Muscle layer of duodenum (tissue), 2 donors: ENCODE measurements at regions not wholly inside any gene's neighbourhood (a gene's known extent, or its start where the extent isn't known, plus 50 kb on each side); places are given as distances from the start of the nearest gene placed in this dataset.
A peak's percentile ranks its signal among the peaks of the same experiment; 100 is the strongest.
"Not testable (repeated sequence)": the region's sequence is repeated elsewhere in the genome, so short reads cannot be mapped to it uniquely, and the experiment has no call there.

Source experiments
- H3K27ac ChIP-seq: one replicate; pipeline ENCODE4 v1.7.0; 2013; ENCODE audit warnings: mild to moderate bottlenecking, low read length
- H3K27me3 ChIP-seq: one replicate; pipeline ENCODE4 v1.7.0; 2013; ENCODE audit warnings: low read depth, mild to moderate bottlenecking, control low read depth, low read length
- H3K36me3 ChIP-seq, 2 donors: one replicate each; pipeline ENCODE4 v1.7.0; 2013; ENCODE audit warnings: low read length in 2 of 2, control low read depth in 1 of 2, mild to moderate bottlenecking in 1 of 2; ENCODE audit not compliant: insufficient read depth in 2 of 2, control insufficient read depth in 1 of 2
- H3K4me1 ChIP-seq, 2 donors: one replicate each; pipeline ENCODE4 v1.7.0; 2013; ENCODE audit warnings: low read length in 2 of 2, mild to moderate bottlenecking in 2 of 2, control low read depth in 1 of 2, moderate library complexity in 1 of 2; ENCODE audit not compliant: insufficient read depth in 2 of 2, control insufficient read depth in 1 of 2
- H3K4me3 ChIP-seq, 2 donors: one replicate each; pipeline ENCODE4 v1.7.0; 2013; ENCODE audit warnings: low read length in 2 of 2, low read depth in 1 of 2, mild to moderate bottlenecking in 1 of 2
- H3K9me3 ChIP-seq, 2 donors: one replicate each; pipeline ENCODE4 v1.7.0; 2013; ENCODE audit warnings: low read length in 2 of 2, control low read depth in 1 of 2, mild to moderate bottlenecking in 1 of 2; ENCODE audit not compliant: control insufficient read depth in 1 of 2
- donor health status: healthy.

DNA sequence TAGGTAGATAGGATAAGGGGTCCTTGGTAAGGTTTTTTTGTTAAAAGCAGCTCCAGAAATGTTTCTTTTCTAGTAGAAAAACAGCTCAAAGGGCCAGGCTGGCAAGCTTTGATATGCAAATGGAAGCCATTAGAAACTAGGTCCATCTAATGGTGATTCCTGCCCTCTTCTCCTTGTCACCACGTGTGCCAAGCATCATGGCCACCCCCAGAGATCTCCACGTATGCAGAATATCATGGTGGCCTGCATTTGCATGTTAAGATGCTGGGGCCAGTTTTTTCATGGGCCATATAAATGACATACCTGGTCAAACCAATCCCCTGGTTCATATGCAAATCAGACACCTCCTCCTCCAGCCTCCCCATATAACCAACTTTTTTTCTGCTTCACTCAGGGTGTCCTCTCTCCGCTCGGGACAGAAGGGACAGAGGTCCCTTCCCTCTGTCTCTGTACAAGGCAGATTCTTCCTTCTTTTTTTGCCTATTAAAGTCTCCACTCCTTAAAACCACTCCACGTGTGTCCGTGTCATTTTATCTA lies 1335.9 kb downstream of the UQCRFS1 start:
- H3K4me3 ChIP-seq = no peak overlapping the region
- H3K27me3 ChIP-seq = no peaks in the 10 kb centered on the region
- H3K9me3 ChIP-seq = peaks cover 0 to 3% of the 10 kb centered on the region in 2 donors
- H3K36me3 ChIP-seq = no peaks in the 10 kb centered on the region
- no peaks in the 10 kb centered on the region for H3K4me1 ChIP-seq
- H3K27ac ChIP-seq = no peak overlapping the region

DNA sequence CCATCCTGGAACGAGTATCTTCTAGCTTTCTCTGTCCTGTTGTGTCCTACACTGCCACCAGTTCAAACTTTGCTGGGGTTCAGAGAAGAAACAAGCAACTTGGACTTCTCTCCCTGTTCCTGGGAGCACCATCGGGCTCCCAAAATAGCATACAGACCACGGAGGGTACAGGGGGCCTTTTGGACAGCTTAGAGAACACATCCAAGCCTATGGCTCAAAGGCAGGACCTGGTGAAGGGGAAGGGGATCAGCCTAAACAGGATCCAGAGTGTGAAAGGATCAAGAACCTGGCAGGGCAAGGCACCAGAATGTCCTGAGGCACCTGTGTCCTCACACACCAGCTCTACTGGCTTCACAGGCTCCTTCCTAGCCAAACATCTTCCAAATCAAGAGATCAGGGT lies 1336.5 kb downstream of the UQCRFS1 start:
- H3K27me3 ChIP-seq = no peaks in the 10 kb centered on the region
- no peaks in the 10 kb centered on the region for H3K36me3 ChIP-seq
- peaks cover 0 to 3% of the 10 kb centered on the region in 2 donors for H3K9me3 ChIP-seq
- H3K4me1 ChIP-seq = no peaks in the 10 kb centered on the region
- no peak overlapping the region for H3K27ac ChIP-seq
- H3K4me3 ChIP-seq = no peak overlapping the region

GRCh38 chr19:27872370-27872769 lies 1340.6 kb downstream of the UQCRFS1 start:
- no peaks in the 10 kb centered on the region for H3K36me3 ChIP-seq
- H3K27me3 ChIP-seq = no peaks in the 10 kb centered on the region
- H3K9me3 ChIP-seq = peaks cover 0 to 3% of the 10 kb centered on the region in 2 donors

DNA sequence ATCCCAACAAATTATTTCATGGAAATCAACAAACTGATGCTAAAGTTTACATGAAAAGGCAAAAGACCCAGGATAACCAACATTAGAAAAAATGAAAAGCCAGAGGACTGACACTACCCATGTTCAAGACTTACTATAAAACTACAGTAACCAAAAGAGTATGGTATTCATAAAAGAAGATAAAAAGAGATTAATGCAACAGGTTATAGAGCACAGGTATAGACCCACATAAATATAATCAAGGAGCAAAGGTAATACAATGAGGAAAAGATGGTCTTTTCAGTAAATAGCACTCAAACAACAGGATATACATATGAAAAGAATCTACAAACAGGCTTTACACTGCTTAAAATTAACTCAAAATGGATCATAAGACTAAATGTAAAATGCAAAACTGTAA lies 1342.7 kb downstream of the UQCRFS1 start:
- H3K27ac ChIP-seq = no peak overlapping the region
- H3K27me3 ChIP-seq = no peaks in the 10 kb centered on the region
- H3K9me3 ChIP-seq = peaks cover 0 to 9% of the 10 kb centered on the region in 2 donors
- H3K4me3 ChIP-seq = no peak overlapping the region
- H3K4me1 ChIP-seq = no peaks in the 10 kb centered on the region
- H3K36me3 ChIP-seq = no peaks in the 10 kb centered on the region

More at GRCh38 chr19:27872370-27872769, 1340.6 kb downstream of the UQCRFS1 start:
- H3K27ac ChIP-seq = no peak overlapping the region
- no peaks in the 10 kb centered on the region for H3K4me1 ChIP-seq
- no peak overlapping the region for H3K4me3 ChIP-seq

GRCh38 chr19:27868007-27868406 lies 1344.9 kb downstream of the UQCRFS1 start:
- Histone ChIP-seq H3K9me3 (peaks cover 0 to 6% of the 10 kb centered on the region in 2 donors), H3K4me3 (no peak overlapping the region), H3K36me3 (no peaks in the 10 kb centered on the region), H3K27ac (no peak overlapping the region), H3K4me1 (no peaks in the 10 kb centered on the region), H3K27me3 (no peaks in the 10 kb centered on the region)

DNA sequence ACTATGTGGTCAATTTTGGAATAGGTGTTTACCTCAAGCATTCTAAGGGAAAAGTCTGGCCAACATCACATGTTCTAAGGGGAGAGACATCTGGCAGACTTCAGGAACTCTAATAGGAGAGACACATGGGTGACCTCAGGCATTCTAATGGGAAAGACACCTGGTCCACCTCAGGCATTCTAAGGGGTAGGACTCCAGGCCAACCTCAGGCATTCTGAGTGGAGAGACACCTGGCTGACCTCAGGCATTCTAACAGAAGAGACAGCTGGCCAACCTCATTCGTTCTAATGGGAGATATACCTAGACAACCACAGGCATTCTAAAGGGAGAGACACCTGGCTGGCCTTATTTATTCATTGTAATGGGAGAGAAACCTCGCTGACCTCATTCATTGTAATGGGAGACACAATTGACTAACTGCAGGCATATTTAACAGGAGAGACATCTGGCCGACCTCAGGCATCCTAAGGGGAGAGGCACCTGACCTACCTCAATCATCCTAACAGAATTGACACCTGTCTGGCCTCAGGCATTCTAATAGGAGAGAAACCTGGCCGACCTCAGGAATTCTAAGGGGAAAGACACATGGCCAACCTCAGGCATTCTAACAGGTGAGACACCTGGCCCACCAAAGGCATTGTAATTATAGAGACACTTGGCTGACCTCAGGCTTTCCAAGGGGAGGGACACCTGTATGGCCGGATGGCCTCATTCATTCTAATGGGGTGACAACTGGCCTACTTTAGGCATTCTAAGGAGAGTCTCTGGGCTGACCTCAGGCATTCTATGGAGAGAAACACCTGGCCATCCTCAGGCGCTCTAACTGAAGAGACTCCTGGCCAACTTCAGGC lies 1346.8 kb downstream of the UQCRFS1 start:
- H3K27ac ChIP-seq = no peak overlapping the region
- peaks cover 8 to 15% of the 10 kb centered on the region in 2 donors for H3K9me3 ChIP-seq
- no peaks in the 10 kb centered on the region for H3K4me1 ChIP-seq
- H3K4me3 ChIP-seq = no peak overlapping the region
- no peaks in the 10 kb centered on the region for H3K27me3 ChIP-seq
- H3K36me3 ChIP-seq = no peaks in the 10 kb centered on the region

DNA sequence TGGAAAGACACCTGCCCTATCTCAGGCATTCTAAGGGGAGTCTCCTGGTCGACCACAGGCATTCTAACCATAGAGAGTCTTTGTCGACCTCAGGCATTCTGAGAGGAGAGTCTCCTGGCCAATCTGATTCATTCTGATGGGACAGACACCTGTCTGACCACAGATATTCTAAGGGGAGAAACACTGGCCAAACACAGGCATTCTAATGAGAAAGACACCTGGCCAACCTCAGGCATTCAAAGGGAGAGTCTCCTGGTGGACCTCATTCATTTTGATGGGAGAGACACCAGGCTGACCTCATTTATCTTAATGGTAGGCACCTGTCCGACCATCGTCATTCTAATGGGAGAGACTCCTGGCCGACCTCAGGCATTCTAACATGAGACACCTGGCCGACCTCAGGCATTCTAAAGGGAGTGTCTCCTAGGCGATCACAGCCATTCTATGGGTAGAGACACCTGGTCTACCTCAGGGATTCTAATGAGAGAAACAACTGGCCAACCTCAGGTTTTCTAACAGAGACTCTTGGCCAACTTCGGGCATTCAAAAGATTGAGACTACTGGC lies 1351.5 kb downstream of the UQCRFS1 start:
- Histone ChIP-seq H3K36me3 (no peaks in the 10 kb centered on the region), H3K27ac (no peak overlapping the region), H3K4me1 (no peaks in the 10 kb centered on the region), H3K9me3 (peaks cover 18 to 53% of the 10 kb centered on the region in 2 donors), H3K27me3 (no peaks in the 10 kb centered on the region), H3K4me3 (peak overlapping the region in 1 of 2 donors; percentile 0)

DNA sequence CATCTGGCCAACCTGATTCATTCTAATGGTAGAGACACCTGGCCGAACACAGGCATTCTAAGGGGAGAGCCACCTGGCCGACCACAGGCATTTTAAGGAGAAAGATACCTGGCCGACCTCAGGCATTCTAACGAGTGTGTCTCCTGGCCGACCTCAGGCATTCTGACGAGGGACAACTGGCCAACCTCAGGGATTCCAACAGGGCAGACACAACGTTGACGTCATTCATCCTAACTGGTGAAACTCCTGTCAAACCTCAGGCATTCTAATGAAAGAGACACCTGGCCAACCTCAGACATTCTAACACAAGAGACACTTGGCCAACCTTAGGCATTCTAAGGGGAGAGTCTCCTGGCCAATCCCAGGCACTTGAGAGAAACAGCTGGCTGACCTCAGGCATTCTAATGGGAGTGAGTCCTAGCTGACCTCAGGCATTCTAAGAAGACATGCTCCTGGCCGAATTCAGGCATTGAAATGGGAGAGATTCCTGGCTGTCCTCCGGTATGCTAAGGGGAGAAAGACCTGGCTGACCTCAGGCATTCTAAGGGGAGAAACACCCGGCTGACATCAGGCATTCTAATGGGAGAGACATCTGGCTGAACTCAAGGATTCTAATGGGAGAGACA lies 1352.5 kb downstream of the UQCRFS1 start:
- Histone ChIP-seq H3K9me3 (peaks cover 18 to 53% of the 10 kb centered on the region in 2 donors), H3K4me3 (peak overlapping the region in 1 of 2 donors; percentile 0), H3K27me3 (no peaks in the 10 kb centered on the region), H3K36me3 (no peaks in the 10 kb centered on the region), H3K27ac (no peak overlapping the region), H3K4me1 (no peaks in the 10 kb centered on the region)

- peak overlapping the region in 1 of 2 donors; percentile 0 for H3K4me3 ChIP-seq
- H3K27me3 ChIP-seq = no peaks in the 10 kb centered on the region
- peaks cover 18 to 53% of the 10 kb centered on the region in 2 donors for H3K9me3 ChIP-seq
- no peaks in the 10 kb centered on the region for H3K36me3 ChIP-seq
- no peaks in the 10 kb centered on the region for H3K4me1 ChIP-seq
- no peak overlapping the region for H3K27ac ChIP-seq
These were observed 1353.3 kb downstream of the UQCRFS1 start for GRCh38 chr19:27859689-27860088.

DNA sequence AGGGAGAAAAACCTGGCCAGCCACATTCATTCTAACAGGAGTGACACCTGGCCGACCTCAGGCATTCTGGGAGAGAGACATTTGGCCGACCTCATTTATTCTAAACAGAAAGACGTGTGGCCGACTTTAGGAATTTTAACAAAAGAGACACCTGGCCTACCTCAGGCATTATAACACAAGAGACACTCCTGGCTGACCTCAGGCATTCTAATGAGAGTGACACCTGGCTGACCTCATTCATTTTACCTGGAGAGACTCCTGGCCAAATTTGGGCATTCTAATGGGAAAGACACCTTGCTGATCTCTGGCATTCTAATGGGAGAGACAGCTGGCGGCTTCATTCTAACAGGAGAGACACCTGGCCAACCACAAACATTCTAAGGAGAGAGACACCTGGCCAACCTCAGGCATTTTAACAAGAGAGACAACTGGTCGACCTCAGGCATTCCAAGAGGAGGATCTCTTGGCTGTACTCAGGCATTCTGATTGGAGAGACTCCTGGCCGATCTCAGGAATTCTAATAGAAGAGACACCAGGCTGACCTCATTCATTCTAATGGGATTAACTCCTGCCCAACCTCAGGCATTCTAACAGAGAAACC lies 1353.9 kb downstream of the UQCRFS1 start:
- no peak overlapping the region for H3K27ac ChIP-seq
- H3K9me3 ChIP-seq = peaks cover 18 to 53% of the 10 kb centered on the region in 2 donors
- no peaks in the 10 kb centered on the region for H3K4me1 ChIP-seq
- H3K4me3 ChIP-seq = peak overlapping the region in 1 of 2 donors; percentile 0
- no peaks in the 10 kb centered on the region for H3K36me3 ChIP-seq
- no peaks in the 10 kb centered on the region for H3K27me3 ChIP-seq

GRCh38 chr19:27852931-27853330 lies 1360.0 kb downstream of the UQCRFS1 start:
- H3K27ac ChIP-seq, H3K4me1 ChIP-seq, H3K36me3 ChIP-seq, H3K27me3 ChIP-seq: not testable (repeated sequence)
- peaks cover 0 to 65% of the 10 kb centered on the region in 2 donors for H3K9me3 ChIP-seq
- H3K4me3 ChIP-seq = peak overlapping the region in 1 of 2 donors; percentile 4
